ENCODE measurements at regions not wholly inside any gene's neighbourhood (a gene's known extent, or its start where the extent isn't known, plus 50 kb on each side); places are given as distances from the start of the nearest gene placed in this dataset.

DNA sequence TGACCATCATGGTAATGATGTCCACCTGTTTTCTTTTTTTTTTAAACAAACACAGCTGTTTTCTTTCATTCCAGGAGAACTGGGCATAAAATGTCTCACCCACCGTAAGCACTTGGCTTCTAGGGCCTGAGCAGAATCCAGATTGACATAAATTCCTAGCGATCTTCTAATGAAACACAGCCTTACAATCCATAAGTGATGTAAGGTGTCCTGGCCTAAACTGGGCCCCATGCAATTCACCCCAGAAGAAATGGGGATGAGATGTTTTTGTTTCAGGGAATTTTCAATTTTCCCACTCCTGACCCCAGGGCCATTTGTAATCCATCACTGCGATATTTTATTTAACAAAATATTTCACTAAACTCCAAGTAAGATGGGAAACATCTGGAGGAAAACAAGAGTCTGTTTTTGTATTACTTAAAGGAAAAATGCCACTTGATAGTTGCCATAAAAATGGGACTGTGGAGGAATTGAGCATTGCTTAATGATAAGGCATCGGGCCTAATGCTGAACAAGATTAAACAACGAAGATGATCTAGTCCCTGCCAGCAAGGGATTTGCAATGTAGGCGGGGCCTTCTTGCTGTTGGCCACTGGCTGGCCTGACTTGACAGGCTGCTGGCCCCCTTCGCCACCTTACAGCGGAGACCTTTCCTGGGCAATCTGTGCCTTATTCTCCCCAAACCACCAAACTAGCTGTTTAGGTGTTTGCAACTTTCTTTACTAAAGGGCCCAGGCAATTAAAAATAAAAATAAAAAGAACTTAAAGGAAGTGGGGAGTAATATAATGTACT is 183.7 kb downstream of the CD109 start:
- DNase-seq (ENCODE audit: low read depth, low spot score), result no peak
- H3K27ac ChIP-seq, result no peak overlapping the region

- DNase-seq (ENCODE audit: low read depth, low spot score), result no peak
- H3K27ac ChIP-seq, result no peak overlapping the region
These were observed 182.4 kb downstream of the CD109 start for GRCh38 chr6:73878403-73878802.

Data from epithelial cell of prostate (primary cell).